Esophagus muscularis mucosa (tissue), 4 donors: ENCODE measurements at regions not wholly inside any gene's neighbourhood (a gene's known extent, or its start where the extent isn't known, plus 50 kb on each side); places are given as distances from the start of the nearest gene placed in this dataset.

Source experiments
- DNase-seq: peaks from one replicate; pipeline ENCODE4 v3.0.0-alpha.2; 2017; ENCODE audit errors: extremely low spot score
- H3K27ac ChIP-seq, 4 donors: fragments of 200-600 bp; sonication (generic); replicated peaks in 1 of 4; 1 replicate in 3 of 4; 2 replicates in 1 of 4; pipeline ENCODE4 v1.5.1; 2016 to 2019; ENCODE audit warnings: mild to moderate bottlenecking in 1 of 4
- H3K27me3 ChIP-seq, 4 donors: fragments of 200-600 bp; sonication (generic); one replicate each; pipeline versions ENCODE4 v1.5.1 to v1.6.0; 2016 to 2019
- H3K36me3 ChIP-seq, 4 donors: fragments of 200-600 bp; sonication (generic); one replicate each; pipeline ENCODE4 v1.5.1; 2016 to 2019
- H3K4me1 ChIP-seq, 4 donors: fragments of 200-600 bp; sonication (generic); one replicate each; pipeline ENCODE4 v1.5.1; 2016 to 2019
- H3K4me3 ChIP-seq, 4 donors: fragments of 200-600 bp; sonication (generic); 1 replicate in 2 of 4; 2 replicates in 2 of 4; pipeline ENCODE4 v1.5.1; 2016 to 2019; ENCODE audit warnings: mild to moderate bottlenecking in 4 of 4, moderate library complexity in 1 of 4
- H3K9me3 ChIP-seq, 4 donors: fragments of 200-600 bp; sonication (generic); 1 replicate in 3 of 4; 2 replicates in 1 of 4; pipeline ENCODE4 v1.5.1; 2016 to 2019
- CTCF ChIP-seq, 3 experiments: fragments of 200-600 bp in 2 of 3; fragments of 450-650 bp in 1 of 3; sonication (generic) in 2 of 3; IDR thresholded peaks; one replicate each; pipeline ENCODE4 v1.5.1; 2017 to 2019; ENCODE audit warnings: antibody characterized with exemption in 3 of 3, mild to moderate bottlenecking in 2 of 3, moderate library complexity in 1 of 3
- EP300 ChIP-seq: sonication (generic); formaldehyde crosslinking; IDR thresholded peaks from one replicate; pipeline ENCODE4 v1.6.1; 2017; ENCODE audit warnings: antibody characterized with exemption
- POLR2A ChIP-seq: fragments of 450-650 bp; IDR thresholded peaks from one replicate; pipeline ENCODE4 v1.6.1; 2017; ENCODE audit warnings: antibody characterized with exemption, moderate library complexity, mild to moderate bottlenecking, low read depth
- POLR2AphosphoS5 ChIP-seq, 2 donors: sonication (generic); formaldehyde crosslinking; IDR thresholded peaks; one replicate each; pipeline ENCODE4 v1.6.1; 2017; ENCODE audit warnings: antibody characterized with exemption in 2 of 2
- WGBS: methylation state at CpG from one replicate; pipeline ENCODE4 v1.1.5; 2018; 5-methylcytosine and 5-hydroxymethylcytosine counted together
- intact Hi-C: fragments of 100-400 bp; cut with DNase I; formaldehyde crosslinking; loops from one replicate; pipeline ENCODE4 v1.15.1; 2023

GRCh38 chr5:103896593-103896992 lies 334.0 kb upstream of the NUDT12 start:
- no peak for DNase-seq
- intact Hi-C loops, result no loop called here
- Histone ChIP-seq H3K4me3 (no peak overlapping the region), H3K27me3 (no peaks in the 10 kb centered on the region), H3K9me3 (no peaks in the 10 kb centered on the region), H3K27ac (no peak overlapping the region), H3K36me3 (no peaks in the 10 kb centered on the region), H3K4me1 (no peaks in the 10 kb centered on the region)
- TF ChIP-seq CTCF (IDR thresholded peaks at IDR 0.05), result no peak
- TF ChIP-seq POLR2AphosphoS5 (IDR thresholded peaks at IDR 0.05), result no peak
- TF ChIP-seq EP300, result no peak
- TF ChIP-seq POLR2A, result no peak
- 82% methylated on average over 3 of the region's 3 CpGs for WGBS

- no peak for TF ChIP-seq CTCF (IDR thresholded peaks at IDR 0.05)
- no peak for TF ChIP-seq EP300
- TF ChIP-seq POLR2AphosphoS5 (IDR thresholded peaks at IDR 0.05), result no peak
- no peaks in the 10 kb centered on the region for H3K4me1 ChIP-seq
- DNase-seq, result no peak
- H3K9me3 ChIP-seq, result no peaks in the 10 kb centered on the region
- H3K27ac ChIP-seq, result no peak overlapping the region
- H3K36me3 ChIP-seq, result no peaks in the 10 kb centered on the region
- intact Hi-C loops, result no loop called here
- no peak overlapping the region for H3K4me3 ChIP-seq
- H3K27me3 ChIP-seq, result no peaks in the 10 kb centered on the region
- WGBS, result 91% methylated on average over 2 of the region's 2 CpGs
Measured at GRCh38 chr5:103895738-103896137, 333.1 kb upstream of the NUDT12 start.

- no peaks in the 10 kb centered on the region for H3K27me3 ChIP-seq
- no peak for DNase-seq
- no peaks in the 10 kb centered on the region for H3K4me1 ChIP-seq
- no peak for TF ChIP-seq POLR2A
- no peak for TF ChIP-seq CTCF (IDR thresholded peaks at IDR 0.05)
- no peak for TF ChIP-seq EP300
- no peak for TF ChIP-seq POLR2AphosphoS5 (IDR thresholded peaks at IDR 0.05)
- no peak overlapping the region for H3K27ac ChIP-seq
- no peak overlapping the region for H3K4me3 ChIP-seq
- intact Hi-C loops, result no loop called here
- no peaks in the 10 kb centered on the region for H3K36me3 ChIP-seq
- H3K9me3 ChIP-seq, result no peaks in the 10 kb centered on the region
Measured at GRCh38 chr5:103894882-103895281, 332.3 kb upstream of the NUDT12 start.

GRCh38 chr5:103891151-103891550 lies 328.6 kb upstream of the NUDT12 start:
- Histone ChIP-seq H3K36me3 (no peaks in the 10 kb centered on the region), H3K4me1 (no peaks in the 10 kb centered on the region), H3K27me3 (no peaks in the 10 kb centered on the region), H3K27ac (no peak overlapping the region), H3K9me3 (no peaks in the 10 kb centered on the region), H3K4me3 (no peak overlapping the region)
- WGBS, result 66% methylated on average over 2 of the region's 2 CpGs
- TF ChIP-seq EP300, result no peak
- TF ChIP-seq CTCF (IDR thresholded peaks at IDR 0.05), result no peak
- no peak for TF ChIP-seq POLR2AphosphoS5 (IDR thresholded peaks at IDR 0.05)
- TF ChIP-seq POLR2A, result no peak
- intact Hi-C loops, result no loop called here
- DNase-seq, result no peak

GRCh38 chr5:103890313-103890712 lies 327.7 kb upstream of the NUDT12 start:
- no peaks in the 10 kb centered on the region for H3K36me3 ChIP-seq
- H3K9me3 ChIP-seq, result no peaks in the 10 kb centered on the region
- H3K4me3 ChIP-seq, result no peak overlapping the region
- TF ChIP-seq POLR2A, result no peak
- no peak for TF ChIP-seq CTCF (IDR thresholded peaks at IDR 0.05)
- TF ChIP-seq EP300, result no peak
- no peak for TF ChIP-seq POLR2AphosphoS5 (IDR thresholded peaks at IDR 0.05)
- H3K27ac ChIP-seq, result no peak overlapping the region
- H3K4me1 ChIP-seq, result no peaks in the 10 kb centered on the region
- intact Hi-C loops, result no loop called here
- DNase-seq, result no peak
- no peaks in the 10 kb centered on the region for H3K27me3 ChIP-seq
- WGBS, result 75% methylated on average over 1 of the region's 1 CpG
